Mucosa of descending colon (tissue), 3 donors: ENCODE measurements at regions not wholly inside any gene's neighbourhood (a gene's known extent, or its start where the extent isn't known, plus 50 kb on each side); places are given as distances from the start of the nearest gene placed in this dataset.

Source experiments
- ATAC-seq: fragments of 200-7000 bp; cut with Tn5 transposase; one replicate; pipeline ENCODE4 v1.9.1; 2020; ENCODE audit warnings: mild to moderate bottlenecking, moderate library complexity
- DNase-seq, 3 donors: peaks; one replicate each; pipeline ENCODE4 v3.0.0-alpha.2; 2020
- H3K36me3 ChIP-seq: fragments of 200-600 bp; one replicate; pipeline ENCODE4 v1.8.0; 2021; ENCODE audit warnings: low read depth, mild to moderate bottlenecking
- H3K4me1 ChIP-seq: fragments of 200-600 bp; one replicate; pipeline ENCODE4 v1.8.0; 2021; ENCODE audit warnings: low read depth, mild to moderate bottlenecking
- H3K4me3 ChIP-seq: fragments of 200-600 bp; one replicate; pipeline ENCODE4 v1.8.0; 2021; ENCODE audit warnings: mild to moderate bottlenecking
- H3K9me3 ChIP-seq: fragments of 200-600 bp; one replicate; pipeline ENCODE4 v1.8.0; 2021; ENCODE audit warnings: mild to moderate bottlenecking
- CTCF ChIP-seq: fragments of 200-600 bp; IDR thresholded peaks from one replicate; pipeline ENCODE4 v1.8.0; 2022; ENCODE audit warnings: antibody characterized with exemption, mild to moderate bottlenecking
- intact Hi-C, 2 donors: fragments of 100-400 bp; cut with DNase I in 1 of 2; cut with micrococcal nuclease in 1 of 2; formaldehyde crosslinking; loops; one replicate each; pipeline versions ENCODE4 v1.11.0 to v1.11.1; 2022; cut with DNase I, micrococcal nuclease
- donor health status: DM: no; HTN: no; CAD: no; lungs with moderate emphysema.
- donor health status: DM: no; HTN: no; CAD: no.
- donor health status: DM: no; HTN: yes; CAD: no.

- intact Hi-C loops: no loop called here
- Histone ChIP-seq H3K4me1 (no peaks in the 10 kb centered on the region), H3K9me3 (no peaks in the 10 kb centered on the region), H3K4me3 (no peak overlapping the region), H3K36me3 (no peaks in the 10 kb centered on the region)
- no peak for TF ChIP-seq CTCF
- DNase-seq (no peak), ATAC-seq (no peak)
Observed at GRCh38 chr7:20267482-20267881, 50.3 kb upstream of the MACC1 start.

GRCh38 chr7:20268824-20269223 is 51.6 kb upstream of the MACC1 start:
- DNase-seq (no peak), ATAC-seq (no peak)
- Histone ChIP-seq H3K36me3 (no peaks in the 10 kb centered on the region), H3K4me1 (no peaks in the 10 kb centered on the region), H3K9me3 (no peaks in the 10 kb centered on the region), H3K4me3 (no peak overlapping the region)
- TF ChIP-seq CTCF: no peak
- intact Hi-C loops: no loop called here

GRCh38 chr7:20269726-20270125 is 52.5 kb upstream of the MACC1 start:
- no peaks in the 10 kb centered on the region for H3K9me3 ChIP-seq
- ATAC-seq (no peak), DNase-seq (no peak)
- no peaks in the 10 kb centered on the region for H3K4me1 ChIP-seq
- no peak overlapping the region for H3K4me3 ChIP-seq
- no peak for TF ChIP-seq CTCF
- H3K36me3 ChIP-seq: no peaks in the 10 kb centered on the region
- intact Hi-C loops: no loop called here

GRCh38 chr7:20270371-20270770 is 53.2 kb upstream of the MACC1 start:
- H3K4me1 ChIP-seq: no peaks in the 10 kb centered on the region
- no peaks in the 10 kb centered on the region for H3K36me3 ChIP-seq
- ATAC-seq (no peak), DNase-seq (no peak)
- H3K4me3 ChIP-seq: no peak overlapping the region
- H3K9me3 ChIP-seq: no peaks in the 10 kb centered on the region
- intact Hi-C loops: no loop called here
- TF ChIP-seq CTCF: no peak

- Histone ChIP-seq H3K9me3 (no peaks in the 10 kb centered on the region), H3K4me1 (no peaks in the 10 kb centered on the region), H3K4me3 (no peak overlapping the region), H3K36me3 (no peaks in the 10 kb centered on the region)
- DNase-seq (no peak), ATAC-seq (peak; percentile 59)
- intact Hi-C loops: no loop called here
- no peak for TF ChIP-seq CTCF
Observed at GRCh38 chr7:20270867-20271266, 53.7 kb upstream of the MACC1 start.

- TF ChIP-seq CTCF: no peak
- ATAC-seq (no peak), DNase-seq (no peak)
- Histone ChIP-seq H3K4me3 (no peak overlapping the region), H3K36me3 (no peaks in the 10 kb centered on the region), H3K4me1 (no peaks in the 10 kb centered on the region), H3K9me3 (no peaks in the 10 kb centered on the region)
- intact Hi-C loops: no loop called here
Observed at GRCh38 chr7:20275637-20276036, 55.1 kb upstream of the ITGB8 start.
